Small intestine (tissue), 7 donors: ENCODE measurements at regions not wholly inside any gene's neighbourhood (a gene's known extent, or its start where the extent isn't known, plus 50 kb on each side); places are given as distances from the start of the nearest gene placed in this dataset.

Source experiments
- DNase-seq, 2 donors: peaks; one replicate each; pipeline versions ENCODE4 v3.0.0 to v3.0.0-alpha.2; 2013
- FAIRE-seq: peaks from 2 replicates; lab custom pipeline; 2012; peaks lifted over from hg19 to GRCh38; lab: Jason Lieb, UNC
- H3K27ac ChIP-seq, 3 donors: one replicate each; pipeline ENCODE4 v1.5.1; 2013; ENCODE audit warnings: low read length in 2 of 3, mild to moderate bottlenecking in 2 of 3, control low read depth in 1 of 3, inconsistent platforms in 1 of 3, low read depth in 1 of 3, moderate library complexity in 1 of 3
- H3K27me3 ChIP-seq, 3 donors: one replicate each; pipeline ENCODE4 v1.6.1; 2013; ENCODE audit warnings: low read length in 3 of 3, inconsistent platforms in 1 of 3; ENCODE audit not compliant: control insufficient read depth in 3 of 3, insufficient read depth in 3 of 3
- H3K36me3 ChIP-seq, 3 donors: one replicate each; pipeline ENCODE4 v1.6.1; 2013; ENCODE audit warnings: low read length in 3 of 3, inconsistent platforms in 1 of 3, low read depth in 1 of 3, mild to moderate bottlenecking in 1 of 3, moderate library complexity in 1 of 3; ENCODE audit not compliant: control insufficient read depth in 3 of 3, insufficient read depth in 2 of 3
- H3K4me1 ChIP-seq, 3 donors: one replicate each; pipeline ENCODE4 v1.6.1; 2013; ENCODE audit warnings: low read length in 2 of 3, inconsistent platforms in 1 of 3, low read depth in 1 of 3, mild to moderate bottlenecking in 1 of 3, moderate library complexity in 1 of 3; ENCODE audit not compliant: control insufficient read depth in 3 of 3, insufficient read depth in 2 of 3
- H3K4me3 ChIP-seq, 3 donors: one replicate each; pipeline ENCODE4 v1.5.1; 2013; ENCODE audit warnings: low read length in 3 of 3, control low read depth in 1 of 3, inconsistent platforms in 1 of 3, low read depth in 1 of 3, mild to moderate bottlenecking in 1 of 3, moderate library complexity in 1 of 3
- H3K9me3 ChIP-seq, 2 donors: one replicate each; pipeline ENCODE4 v1.6.1; 2013; ENCODE audit warnings: low read depth in 1 of 2, low read length in 1 of 2; ENCODE audit not compliant: control insufficient read depth in 2 of 2, insufficient read depth in 1 of 2
- WGBS, 3 donors: extraction: QIAGEN DNeasy Blood & Tissue Kit; methylation state at CpG; one replicate each; pipeline ENCODE4 v1.1.7; 2013; 5-methylcytosine and 5-hydroxymethylcytosine counted together
- donor health status: healthy with polysubstance abuse.
- donor health status: control.
- donor health status: control.
- donor health status: Bipolar disorder and iron deficiency.
- donor health status: healthy.

DNA sequence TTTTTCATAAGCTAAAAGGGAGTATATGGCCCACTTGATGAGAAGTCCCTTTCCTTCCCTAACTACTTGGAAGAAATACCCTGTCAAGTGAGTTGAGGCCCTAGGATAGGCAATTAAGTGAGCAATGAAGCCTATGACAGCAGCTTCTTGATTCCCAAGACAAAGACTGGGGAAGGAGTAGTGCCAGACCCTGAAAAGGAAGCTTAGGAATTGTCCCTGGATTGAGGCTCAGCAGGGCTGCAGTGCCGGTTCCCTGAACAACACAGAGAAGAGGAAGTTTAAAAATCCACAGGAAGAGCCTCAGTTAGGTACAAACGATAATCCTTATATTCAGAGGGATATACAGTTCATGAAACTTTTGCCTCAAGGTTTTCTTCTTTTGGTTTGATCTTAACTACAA is 61.8 kb upstream of the RAD23B start:
- Histone ChIP-seq H3K27ac (peak overlapping the region in 1 of 3 donors; percentile 63), H3K4me3 (no peak overlapping the region), H3K36me3 (no peaks in the 10 kb centered on the region), H3K9me3 (no peaks in the 10 kb centered on the region), H3K27me3 (no peaks in the 10 kb centered on the region), H3K4me1 (peaks cover 0 to 9% (median 0%) of the 10 kb centered on the region in 3 donors)
- 14 to 35% (median 25%) methylated on average over 2 of the region's 2 CpGs for WGBS, 3 donors
- DNase-seq, result peak in 1 of 2 donors; percentile 16
- FAIRE-seq, result no peak

DNA sequence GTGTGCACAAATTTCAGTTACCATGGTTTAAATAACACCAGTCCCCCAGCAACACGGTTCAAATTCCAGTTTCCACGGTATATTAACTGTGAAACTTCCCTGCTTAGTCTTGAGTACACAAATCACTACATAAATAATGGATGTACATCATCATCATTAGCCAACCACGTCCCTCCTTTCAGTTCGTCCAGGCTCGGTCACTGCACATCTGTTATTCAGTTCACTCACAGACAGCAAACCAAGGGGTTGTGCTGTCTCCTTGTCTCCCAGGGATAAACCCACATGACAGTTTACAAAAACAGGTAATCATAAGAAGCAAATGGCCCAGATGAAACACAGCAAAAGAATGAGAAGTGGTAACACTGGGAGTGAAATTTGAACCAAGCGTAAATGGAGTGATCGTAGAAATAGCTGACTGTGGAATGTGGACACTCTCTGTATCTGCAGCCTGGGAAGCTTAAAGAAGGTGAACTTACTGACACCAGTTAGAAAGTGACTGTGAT is 61.0 kb upstream of the RAD23B start:
- Histone ChIP-seq H3K27ac (peak overlapping the region in 1 of 3 donors; percentile 63), H3K4me3 (peak overlapping the region in 1 of 3 donors; percentile 33), H3K36me3 (no peaks in the 10 kb centered on the region), H3K9me3 (no peaks in the 10 kb centered on the region), H3K27me3 (no peaks in the 10 kb centered on the region), H3K4me1 (peaks cover 0 to 9% (median 0%) of the 10 kb centered on the region in 3 donors)
- DNase-seq, result peak; percentile 62 to 85
- FAIRE-seq, result no peak
- 12 to 35% (median 33%) methylated on average over 7 of the region's 7 CpGs for WGBS, 3 donors

GRCh38 chr9:107223381-107223780 is 59.7 kb upstream of the RAD23B start:
- FAIRE-seq (no peak), DNase-seq (no peak)
- Histone ChIP-seq H3K27ac (no peak overlapping the region), H3K9me3 (no peaks in the 10 kb centered on the region), H3K4me3 (no peak overlapping the region), H3K4me1 (peaks cover 1 to 19% (median 1%) of the 10 kb centered on the region in 3 donors), H3K36me3 (no peaks in the 10 kb centered on the region), H3K27me3 (no peaks in the 10 kb centered on the region)
- 64 to 75% (median 71%) methylated on average over 2 of the region's 2 CpGs for WGBS, 3 donors

GRCh38 chr9:107224252-107224651 is 58.8 kb upstream of the RAD23B start:
- FAIRE-seq, result no peak
- no peaks in the 10 kb centered on the region for H3K36me3 ChIP-seq
- no peaks in the 10 kb centered on the region for H3K9me3 ChIP-seq
- DNase-seq, result no peak
- no peak overlapping the region for H3K4me3 ChIP-seq
- H3K27ac ChIP-seq, result no peak overlapping the region
- no peaks in the 10 kb centered on the region for H3K27me3 ChIP-seq
- peaks cover 3 to 20% (median 4%) of the 10 kb centered on the region in 3 donors for H3K4me1 ChIP-seq
- WGBS, 3 donors, result 43 to 78% (median 60%) methylated on average over 2 of the region's 2 CpGs

GRCh38 chr9:107226421-107226820 is 56.7 kb upstream of the RAD23B start:
- WGBS, 3 donors, result 77 to 90% (median 89%) methylated on average over 2 of the region's 2 CpGs
- Histone ChIP-seq H3K27ac (no peak overlapping the region), H3K27me3 (no peaks in the 10 kb centered on the region), H3K9me3 (no peaks in the 10 kb centered on the region), H3K36me3 (no peaks in the 10 kb centered on the region), H3K4me3 (no peak overlapping the region), H3K4me1 (peaks cover 3 to 18% (median 4%) of the 10 kb centered on the region in 3 donors)
- DNase-seq (no peak), FAIRE-seq (no peak)

DNA sequence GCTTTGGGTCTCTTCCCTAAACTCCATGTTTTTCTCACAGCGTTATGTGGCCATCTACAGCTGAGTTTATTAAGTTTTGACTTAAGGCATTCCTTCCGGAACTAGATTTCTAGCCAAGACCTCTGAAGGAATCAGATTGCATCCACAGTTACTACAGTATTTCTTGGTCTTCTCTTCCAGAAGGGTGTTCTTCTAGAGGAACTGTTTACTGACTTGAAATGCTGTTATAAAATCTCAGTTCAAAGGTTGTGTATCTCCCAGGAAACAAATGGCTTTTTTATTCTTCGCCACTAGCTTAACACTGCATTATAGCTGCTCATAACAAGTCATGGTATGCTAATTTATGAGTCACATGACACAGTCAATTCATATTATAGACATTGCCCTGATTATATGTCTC is 55.3 kb upstream of the RAD23B start:
- Histone ChIP-seq H3K9me3 (no peaks in the 10 kb centered on the region), H3K27me3 (no peaks in the 10 kb centered on the region), H3K4me1 (peaks cover 3 to 14% (median 4%) of the 10 kb centered on the region in 3 donors), H3K27ac (peak overlapping the region in 2 of 3 donors; percentile 71 to 74), H3K4me3 (no peak overlapping the region), H3K36me3 (no peaks in the 10 kb centered on the region)
- DNase-seq (peak; percentile 85 to 93), FAIRE-seq (peak; percentile 85)
- 14 to 42% (median 36%) methylated on average over 3 of the region's 3 CpGs for WGBS, 3 donors

GRCh38 chr9:107228496-107229039 is 54.5 kb upstream of the RAD23B start:
- Histone ChIP-seq H3K27me3 (no peaks in the 10 kb centered on the region), H3K36me3 (no peaks in the 10 kb centered on the region), H3K4me3 (no peak overlapping the region), H3K9me3 (no peaks in the 10 kb centered on the region), H3K27ac (peak overlapping the region in 2 of 3 donors; percentile 26 to 74), H3K4me1 (peaks cover 3 to 11% (median 4%) of the 10 kb centered on the region in 3 donors)
- no peak for FAIRE-seq
- WGBS, 3 donors, result 17 to 38% (median 21%) methylated on average over 6 of the region's 6 CpGs
- DNase-seq, result peak in 1 of 2 donors; percentile 42

DNA sequence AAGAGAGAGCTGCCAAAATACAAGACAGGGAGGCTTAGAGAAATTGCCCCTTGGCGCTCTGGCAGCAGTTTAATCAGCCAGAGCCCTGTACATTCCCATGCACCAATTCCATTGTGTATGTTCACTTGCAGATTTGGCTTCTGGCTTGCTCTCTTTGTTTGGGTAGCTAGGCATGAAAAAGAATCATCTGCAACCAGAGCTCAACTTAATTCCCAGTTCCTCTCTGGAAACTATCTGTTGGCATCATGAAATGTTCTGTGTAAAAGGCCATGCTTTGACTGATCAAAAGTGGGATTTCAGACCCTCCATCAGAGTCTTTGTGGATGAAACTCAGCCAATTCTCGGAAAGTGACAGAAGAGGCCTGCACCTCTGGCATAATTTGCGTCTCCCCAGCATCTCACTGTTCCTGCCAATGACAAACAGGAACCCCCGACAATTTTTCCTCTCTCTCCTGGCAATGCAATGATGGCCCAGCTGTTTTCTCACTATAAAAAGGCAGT is 53.8 kb upstream of the RAD23B start:
- H3K4me1 ChIP-seq, result peaks cover 3 to 11% (median 4%) of the 10 kb centered on the region in 3 donors
- no peaks in the 10 kb centered on the region for H3K9me3 ChIP-seq
- H3K36me3 ChIP-seq, result no peaks in the 10 kb centered on the region
- WGBS, 3 donors, result 69 to 93% (median 86%) methylated on average over 4 of the region's 4 CpGs
- no peaks in the 10 kb centered on the region for H3K27me3 ChIP-seq
- DNase-seq (no peak), FAIRE-seq (no peak)
- no peak overlapping the region for H3K27ac ChIP-seq
- H3K4me3 ChIP-seq, result no peak overlapping the region
